ENCODE measurements at regions not wholly inside any gene's neighbourhood (a gene's known extent, or its start where the extent isn't known, plus 50 kb on each side); places are given as distances from the start of the nearest gene placed in this dataset.

DNA sequence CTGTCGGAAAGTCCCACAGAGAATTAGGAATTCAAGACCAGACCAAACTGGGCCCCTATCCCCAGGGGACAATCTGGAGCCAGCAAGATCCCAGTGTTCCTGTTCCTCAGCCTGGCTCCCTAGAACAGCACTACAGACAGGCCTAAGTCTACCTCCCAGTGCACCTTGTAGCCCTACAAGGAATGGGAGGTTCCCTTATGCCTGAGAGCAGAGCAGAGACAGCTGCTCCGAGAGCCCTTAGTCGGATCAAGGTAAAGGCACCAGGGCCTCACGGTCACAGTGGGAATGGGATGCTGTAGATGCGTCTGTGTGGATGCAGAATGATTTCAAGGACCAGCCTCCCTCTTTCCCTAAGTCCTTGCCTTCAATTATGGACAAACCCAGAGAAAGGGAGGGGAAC lies 204.5 kb upstream of the STXBP5 start:
- Histone ChIP-seq H3K27ac (no peak overlapping the region), H3K4me3 (no peak overlapping the region), H3K27me3 (replicated peaks in 1 of 7) (no peaks in the 10 kb centered on the region), H3K9me3 (no peaks in the 10 kb centered on the region), H3K4me1 (no peaks in the 10 kb centered on the region), H3K36me3 (no peaks in the 10 kb centered on the region)
- no peak for DNase-seq
- TF ChIP-seq, protein P1, sequence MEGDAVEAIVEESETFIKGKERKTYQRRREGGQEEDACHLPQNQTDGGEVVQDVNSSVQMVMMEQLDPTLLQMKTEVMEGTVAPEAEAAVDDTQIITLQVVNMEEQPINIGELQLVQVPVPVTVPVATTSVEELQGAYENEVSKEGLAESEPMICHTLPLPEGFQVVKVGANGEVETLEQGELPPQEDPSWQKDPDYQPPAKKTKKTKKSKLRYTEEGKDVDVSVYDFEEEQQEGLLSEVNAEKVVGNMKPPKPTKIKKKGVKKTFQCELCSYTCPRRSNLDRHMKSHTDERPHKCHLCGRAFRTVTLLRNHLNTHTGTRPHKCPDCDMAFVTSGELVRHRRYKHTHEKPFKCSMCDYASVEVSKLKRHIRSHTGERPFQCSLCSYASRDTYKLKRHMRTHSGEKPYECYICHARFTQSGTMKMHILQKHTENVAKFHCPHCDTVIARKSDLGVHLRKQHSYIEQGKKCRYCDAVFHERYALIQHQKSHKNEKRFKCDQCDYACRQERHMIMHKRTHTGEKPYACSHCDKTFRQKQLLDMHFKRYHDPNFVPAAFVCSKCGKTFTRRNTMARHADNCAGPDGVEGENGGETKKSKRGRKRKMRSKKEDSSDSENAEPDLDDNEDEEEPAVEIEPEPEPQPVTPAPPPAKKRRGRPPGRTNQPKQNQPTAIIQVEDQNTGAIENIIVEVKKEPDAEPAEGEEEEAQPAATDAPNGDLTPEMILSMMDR (IDR thresholded peaks at IDR 0.05 in 8 of 11, conservative IDR thresholded peaks at IDR 0.05 in 3 of 11) = no peak
- TF ChIP-seq POLR2A (IDR thresholded peaks at IDR 0.05) = no peak
- no peak for TF ChIP-seq POLR2AphosphoS5 (IDR thresholded peaks at IDR 0.05)
- 78 to 97% (median 93%) methylated on average over 4 to 5 of the region's 5 CpGs for WGBS, 5 donors
- intact Hi-C loops (cut with DNase I; ENCODE audit: low total_unique reads) = no loop called here

DNA sequence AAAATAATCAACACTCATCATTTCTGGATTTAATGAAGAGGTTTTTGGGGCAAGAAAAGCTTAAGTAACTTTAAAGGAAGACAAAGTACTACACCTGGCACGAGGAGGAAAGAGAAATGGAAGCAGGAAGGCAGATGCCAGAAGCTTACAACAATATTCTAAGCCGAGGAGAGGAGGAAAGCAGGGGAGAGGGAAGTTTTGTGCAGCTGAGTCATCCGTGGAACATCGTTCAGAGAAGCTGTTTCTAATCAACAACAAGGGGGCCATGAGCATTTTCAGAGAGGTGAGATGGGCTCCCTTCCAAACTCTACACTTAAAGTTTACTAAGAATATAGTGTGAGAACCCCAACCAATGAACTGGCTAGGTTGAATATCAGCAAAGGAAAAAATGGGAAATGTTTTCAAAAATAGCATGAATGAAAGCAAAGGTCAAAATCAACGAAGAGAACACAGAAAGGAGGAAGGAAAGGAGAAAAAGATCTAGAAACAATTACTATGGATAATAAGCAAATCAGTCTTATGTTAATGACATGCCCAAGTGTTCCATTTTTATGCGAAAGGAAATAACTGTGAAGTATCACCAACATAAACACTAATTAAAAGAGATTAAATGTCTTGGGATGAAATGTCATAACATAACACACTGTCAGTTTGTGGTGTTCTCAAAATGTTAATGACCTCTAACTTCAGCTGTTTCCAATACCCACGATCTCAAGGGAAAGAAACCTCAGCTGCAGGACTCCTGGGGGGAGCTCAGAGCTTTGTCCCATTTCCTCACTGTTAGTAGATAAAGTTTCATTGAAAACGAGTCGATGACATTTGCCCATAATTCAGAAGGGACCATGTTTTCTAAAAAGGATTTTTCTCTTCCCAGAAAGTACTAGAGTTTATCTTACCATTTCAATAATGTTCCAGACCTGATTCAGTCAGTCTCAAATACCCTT lies 203.4 kb upstream of the STXBP5 start:
- TF ChIP-seq, protein P1 (IDR thresholded peaks at IDR 0.05 in 8 of 11, conservative IDR thresholded peaks at IDR 0.05 in 3 of 11) = no peak
- no peak for TF ChIP-seq POLR2A (IDR thresholded peaks at IDR 0.05)
- Histone ChIP-seq H3K36me3 (no peaks in the 10 kb centered on the region), H3K4me3 (no peak overlapping the region), H3K27ac (no peak overlapping the region), H3K9me3 (no peaks in the 10 kb centered on the region), H3K27me3 (replicated peaks in 1 of 7) (no peaks in the 10 kb centered on the region), H3K4me1 (no peaks in the 10 kb centered on the region)
- DNase-seq = no peak
- intact Hi-C loops (cut with DNase I; ENCODE audit: low total_unique reads) = no loop called here
- WGBS, 5 donors = 35 to 45% (median 38%) methylated on average over 9 of the region's 9 CpGs

DNA sequence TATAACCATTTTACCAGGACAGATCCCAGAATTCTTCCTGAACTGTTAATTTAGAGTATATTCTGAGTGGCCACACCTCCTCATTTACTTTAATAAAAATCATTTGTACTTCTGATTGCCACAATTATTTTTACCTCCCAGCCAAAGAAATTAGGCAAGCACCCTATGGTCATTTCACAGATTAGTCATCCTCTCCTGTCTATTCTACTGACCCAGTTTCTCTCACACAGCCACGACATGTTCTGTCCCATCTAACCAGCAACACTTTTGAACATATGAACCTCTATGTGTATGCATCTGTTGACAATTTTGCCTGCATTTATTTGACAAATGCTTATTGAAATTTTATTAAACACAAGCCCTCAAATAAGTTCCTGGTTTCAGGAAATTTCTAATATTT lies 202.6 kb upstream of the STXBP5 start:
- intact Hi-C loops (cut with DNase I; ENCODE audit: low total_unique reads) = no loop called here
- no peaks in the 10 kb centered on the region for H3K9me3 ChIP-seq
- DNase-seq = no peak

DNA sequence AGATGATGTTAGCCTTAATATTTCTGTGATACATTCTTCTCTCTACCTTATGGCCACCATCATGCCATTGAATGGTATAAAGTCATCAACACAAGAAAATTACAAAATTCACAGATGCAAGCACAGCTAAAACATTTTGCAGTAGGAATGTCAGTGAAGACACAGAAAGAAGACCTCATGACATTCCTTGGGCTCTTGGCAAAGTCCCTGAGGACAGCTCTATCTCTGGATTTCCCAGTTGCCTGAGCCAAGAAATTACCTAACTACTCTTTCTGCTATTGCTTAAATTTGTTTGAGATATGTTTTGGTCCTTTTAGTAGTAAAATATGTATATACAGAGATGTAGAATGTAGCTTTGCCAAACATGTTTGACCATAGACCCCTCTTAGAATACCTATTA lies 201.0 kb upstream of the STXBP5 start:
- Histone ChIP-seq H3K9me3 (no peaks in the 10 kb centered on the region), H3K4me1 (no peaks in the 10 kb centered on the region), H3K27me3 (replicated peaks in 1 of 7) (no peaks in the 10 kb centered on the region), H3K4me3 (no peak overlapping the region), H3K27ac (no peak overlapping the region), H3K36me3 (no peaks in the 10 kb centered on the region)
- intact Hi-C loops (cut with DNase I; ENCODE audit: low total_unique reads) = no loop called here
- DNase-seq = no peak
- TF ChIP-seq, protein P1 (IDR thresholded peaks at IDR 0.05 in 8 of 11, conservative IDR thresholded peaks at IDR 0.05 in 3 of 11) = no peak
- TF ChIP-seq POLR2AphosphoS5 (IDR thresholded peaks at IDR 0.05) (no peak), POLR2A (IDR thresholded peaks at IDR 0.05) (no peak)

More for the DNA sequence above, 202.6 kb upstream of the STXBP5 start:
- Histone ChIP-seq H3K27me3 (replicated peaks in 1 of 7) (no peaks in the 10 kb centered on the region), H3K4me1 (no peaks in the 10 kb centered on the region), H3K36me3 (no peaks in the 10 kb centered on the region), H3K27ac (no peak overlapping the region), H3K4me3 (no peak overlapping the region)
- WGBS, 5 donors = 54 to 77% (median 75%) methylated on average over 1 of the region's 1 CpG
- TF ChIP-seq POLR2AphosphoS5 (IDR thresholded peaks at IDR 0.05) = no peak
- TF ChIP-seq, protein P1 (IDR thresholded peaks at IDR 0.05 in 8 of 11, conservative IDR thresholded peaks at IDR 0.05 in 3 of 11) = no peak
- no peak for TF ChIP-seq POLR2A (IDR thresholded peaks at IDR 0.05)

All from spleen (tissue), 11 donors.